ENCODE measurements at regions not wholly inside any gene's neighbourhood (a gene's known extent, or its start where the extent isn't known, plus 50 kb on each side); places are given as distances from the start of the nearest gene placed in this dataset.
A peak's percentile ranks its signal among the peaks of the same experiment; 100 is the strongest.

DNA sequence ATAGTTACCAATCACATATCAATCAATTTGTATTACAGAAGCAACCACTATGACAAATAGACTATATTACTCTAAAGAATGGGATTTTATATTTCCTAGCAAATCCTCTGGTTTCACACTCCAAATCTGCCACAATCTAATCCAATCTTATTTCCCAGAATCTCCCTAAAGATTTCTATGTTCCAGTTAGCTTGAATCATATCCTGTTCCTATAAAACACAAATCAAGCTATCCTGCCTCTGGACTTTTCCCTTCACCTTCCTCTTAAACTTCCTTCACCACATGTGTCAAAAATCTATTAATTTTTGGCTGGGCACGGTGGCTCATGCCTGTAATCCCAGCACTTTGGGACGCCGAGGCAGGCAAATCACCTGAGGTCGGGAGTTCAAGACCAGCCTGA is 50.0 kb downstream of the PIK3C2A start:
- no peak for DNase-seq

DNA sequence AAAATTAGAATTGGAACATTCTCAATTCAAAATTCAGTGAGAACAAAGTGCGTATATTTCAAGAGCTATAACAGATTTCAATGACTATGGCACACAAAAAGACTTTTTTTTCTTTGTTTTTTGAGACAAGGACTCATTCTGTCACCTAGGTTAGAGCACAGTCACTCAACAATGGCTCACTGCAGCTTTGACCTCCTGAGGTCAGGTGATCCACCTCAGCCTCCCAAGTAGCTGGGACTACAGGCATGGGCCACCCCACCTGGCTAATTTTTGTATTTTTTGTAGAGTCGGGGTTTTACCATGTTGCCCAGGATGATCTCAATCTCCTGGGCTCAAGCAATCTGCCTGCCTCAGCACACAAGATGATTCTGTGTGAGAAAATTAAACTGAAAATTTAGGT is 51.5 kb downstream of the PIK3C2A start:
- no peak for DNase-seq

GRCh38 chr11:17154409-17155159 is 53.2 kb downstream of the PIK3C2A start:
- DNase-seq = no peak

GRCh38 chr11:17153757-17154156 is 54.0 kb downstream of the PIK3C2A start:
- DNase-seq = no peak

- no peak for DNase-seq
Measured at GRCh38 chr11:17152306-17152705, 55.5 kb downstream of the PIK3C2A start.

GRCh38 chr11:17150521-17150920 is 57.3 kb downstream of the PIK3C2A start:
- no peak for DNase-seq

DNA sequence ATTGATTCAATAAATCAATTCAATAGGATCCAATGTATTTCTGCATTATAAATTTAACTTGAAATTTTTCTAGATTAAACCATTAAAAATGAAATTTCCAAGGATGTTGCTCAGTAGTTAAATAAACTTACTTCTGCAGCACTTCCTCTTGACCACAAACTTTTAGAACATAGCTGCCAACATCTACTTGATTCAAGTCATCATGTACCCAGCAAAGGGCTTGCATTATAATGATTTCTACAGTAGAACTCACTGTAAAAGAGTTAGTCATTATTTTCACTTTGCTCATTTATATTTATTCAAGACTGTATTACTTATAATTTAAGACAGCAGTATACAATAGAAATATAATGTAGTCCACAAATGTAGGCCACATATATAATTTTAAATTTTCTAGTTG is 59.2 kb downstream of the PIK3C2A start:
- no peak for DNase-seq

GRCh38 chr11:17145972-17146371 is 61.8 kb downstream of the PIK3C2A start:
- no peak for DNase-seq

DNA sequence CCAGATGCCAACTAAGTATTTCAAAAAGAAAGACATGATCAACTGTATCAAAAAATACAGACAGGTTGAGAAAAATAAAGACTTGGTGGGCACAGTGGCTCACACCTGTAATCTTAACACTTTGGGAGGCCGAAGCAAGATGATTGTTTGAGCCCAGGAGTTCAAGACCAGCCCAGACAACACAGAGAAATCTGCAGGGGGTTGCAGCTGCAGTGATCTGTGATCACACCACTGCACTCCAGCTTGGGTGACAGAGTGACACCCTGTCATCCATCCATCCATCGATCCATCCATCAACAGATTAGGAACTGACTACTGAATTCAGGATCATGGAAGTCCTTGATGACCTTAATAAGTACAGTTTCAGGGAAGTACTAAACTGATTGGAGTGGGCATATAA is 65.0 kb upstream of the RPS13 start:
- DNase-seq = no peak

DNA sequence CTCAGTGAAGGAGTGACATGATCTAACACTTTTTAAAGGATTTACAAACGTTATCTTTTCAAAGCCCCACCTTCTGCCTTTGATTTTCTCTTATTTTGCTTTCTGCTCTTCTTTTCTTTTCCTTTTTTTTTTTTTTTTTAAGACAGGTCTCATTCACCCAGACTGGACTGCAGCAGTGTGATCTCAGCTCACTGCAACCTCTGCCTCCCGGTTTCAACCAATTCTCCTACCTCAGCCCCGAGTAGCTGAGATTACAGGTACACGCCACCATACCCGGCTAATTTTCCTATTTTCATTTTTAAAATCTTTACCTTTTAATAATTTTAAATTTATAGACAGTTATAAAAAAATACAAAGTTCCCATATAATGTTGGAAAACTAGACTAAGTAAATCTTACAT is 63.7 kb upstream of the RPS13 start:
- no peak for DNase-seq

DNA sequence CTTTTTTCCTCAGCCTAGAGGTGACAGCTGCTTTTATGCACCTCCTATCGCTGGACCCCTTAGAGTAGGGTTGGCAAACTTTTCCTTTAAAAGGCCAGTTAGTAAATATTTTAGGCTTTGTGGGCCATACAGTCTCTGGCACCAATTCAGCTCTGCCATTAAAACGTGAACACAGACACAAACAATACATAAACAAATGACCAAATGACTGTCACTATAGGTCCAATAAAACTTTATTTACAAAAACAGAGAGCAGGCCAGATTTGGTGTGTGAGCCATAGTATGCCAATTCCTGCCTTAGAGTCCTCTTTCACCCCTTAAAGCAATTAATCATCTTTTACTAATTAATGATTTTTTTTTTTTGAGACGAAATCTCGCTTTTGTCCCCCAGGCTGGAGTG is 61.1 kb upstream of the RPS13 start:
- no peak for DNase-seq

- no peak for DNase-seq
Measured at GRCh38 chr11:17135916-17136683, 58.6 kb upstream of the RPS13 start.

GRCh38 chr11:17132654-17133053 is 55.2 kb upstream of the RPS13 start:
- DNase-seq = no peak

- DNase-seq = peak; percentile 5
Measured at GRCh38 chr11:17129003-17129402, 51.5 kb upstream of the RPS13 start.
